ENCODE measurements at regions not wholly inside any gene's neighbourhood (a gene's known extent, or its start where the extent isn't known, plus 50 kb on each side); places are given as distances from the start of the nearest gene placed in this dataset.
"Not testable (repeated sequence)": the region's sequence is repeated elsewhere in the genome, so short reads cannot be mapped to it uniquely, and the experiment has no call there.

- peak; percentile 50 for DNase-seq (ENCODE audit: low read depth, low spot score)
Measured at GRCh38 chr4:153099391-153100140, 104.7 kb upstream of the TRIM2 start.

GRCh38 chr4:153106736-153107135, 97.5 kb upstream of the TRIM2 start:
- not testable (repeated sequence) for DNase-seq (ENCODE audit: low read depth, low spot score)

GRCh38 chr4:153107246-153107645, 97.0 kb upstream of the TRIM2 start:
- DNase-seq (ENCODE audit: low read depth, low spot score), result no peak

GRCh38 chr4:153109296-153109849, 94.9 kb upstream of the TRIM2 start:
- no peak for DNase-seq (ENCODE audit: low read depth, low spot score)

GRCh38 chr4:153110739-153111138, 93.5 kb upstream of the TRIM2 start:
- no peak for DNase-seq (ENCODE audit: low read depth, low spot score)

- no peak for DNase-seq (ENCODE audit: low read depth, low spot score)
Measured at GRCh38 chr4:153111426-153112040, 92.7 kb upstream of the TRIM2 start.

GRCh38 chr4:153112041-153112441, 92.2 kb upstream of the TRIM2 start:
- DNase-seq (ENCODE audit: low read depth, low spot score), result no peak

GRCh38 chr4:153113061-153113837, 91.0 kb upstream of the TRIM2 start:
- no peak for DNase-seq (ENCODE audit: low read depth, low spot score)

GRCh38 chr4:153113838-153114105, 90.5 kb upstream of the TRIM2 start:
- DNase-seq (ENCODE audit: low read depth, low spot score), result no peak

GRCh38 chr4:153114771-153115321, 89.4 kb upstream of the TRIM2 start:
- no peak for DNase-seq (ENCODE audit: low read depth, low spot score)

GRCh38 chr4:153115322-153116290, 88.6 kb upstream of the TRIM2 start:
- no peak for DNase-seq (ENCODE audit: low read depth, low spot score)

- DNase-seq (ENCODE audit: low read depth, low spot score), result no peak
Measured at GRCh38 chr4:153116291-153116680, 88.0 kb upstream of the TRIM2 start.

GRCh38 chr4:153116801-153117200, 87.4 kb upstream of the TRIM2 start:
- no peak for DNase-seq (ENCODE audit: low read depth, low spot score)

- no peak for DNase-seq (ENCODE audit: low read depth, low spot score)
Measured at GRCh38 chr4:153117554-153117953, 86.7 kb upstream of the TRIM2 start.

GRCh38 chr4:153119626-153120025, 84.6 kb upstream of the TRIM2 start:
- DNase-seq (ENCODE audit: low read depth, low spot score), result no peak

GRCh38 chr4:153120235-153120634, 84.0 kb upstream of the TRIM2 start:
- DNase-seq (ENCODE audit: low read depth, low spot score), result no peak

- DNase-seq (ENCODE audit: low read depth, low spot score), result no peak
Measured at GRCh38 chr4:153122855-153123254, 81.4 kb upstream of the TRIM2 start.

GRCh38 chr4:153126137-153126536, 78.1 kb upstream of the TRIM2 start:
- DNase-seq (ENCODE audit: low read depth, low spot score), result no peak

- DNase-seq (ENCODE audit: low read depth, low spot score), result peak; percentile 91
Measured at GRCh38 chr4:153127760-153128494, 76.3 kb upstream of the TRIM2 start.

GRCh38 chr4:153131596-153131995, 72.6 kb upstream of the TRIM2 start:
- DNase-seq (ENCODE audit: low read depth, low spot score), result no peak

Measured in ELF-1 (cell line).